GM21717 (cell line): ENCODE measurements at regions not wholly inside any gene's neighbourhood (a gene's known extent, or its start where the extent isn't known, plus 50 kb on each side); places are given as distances from the start of the nearest gene placed in this dataset.
"Not testable (repeated sequence)": the region's sequence is repeated elsewhere in the genome, so short reads cannot be mapped to it uniquely, and the experiment has no call there.

ENCODE experiments used
- ATAC-seq: cut with Tn5 transposase; IDR thresholded peaks from one replicate; pipeline ENCODE4 v1.9.1; 2021; ENCODE audit warnings: mild to moderate bottlenecking, moderate library complexity; ENCODE audit not compliant: unreplicated experiment

DNA sequence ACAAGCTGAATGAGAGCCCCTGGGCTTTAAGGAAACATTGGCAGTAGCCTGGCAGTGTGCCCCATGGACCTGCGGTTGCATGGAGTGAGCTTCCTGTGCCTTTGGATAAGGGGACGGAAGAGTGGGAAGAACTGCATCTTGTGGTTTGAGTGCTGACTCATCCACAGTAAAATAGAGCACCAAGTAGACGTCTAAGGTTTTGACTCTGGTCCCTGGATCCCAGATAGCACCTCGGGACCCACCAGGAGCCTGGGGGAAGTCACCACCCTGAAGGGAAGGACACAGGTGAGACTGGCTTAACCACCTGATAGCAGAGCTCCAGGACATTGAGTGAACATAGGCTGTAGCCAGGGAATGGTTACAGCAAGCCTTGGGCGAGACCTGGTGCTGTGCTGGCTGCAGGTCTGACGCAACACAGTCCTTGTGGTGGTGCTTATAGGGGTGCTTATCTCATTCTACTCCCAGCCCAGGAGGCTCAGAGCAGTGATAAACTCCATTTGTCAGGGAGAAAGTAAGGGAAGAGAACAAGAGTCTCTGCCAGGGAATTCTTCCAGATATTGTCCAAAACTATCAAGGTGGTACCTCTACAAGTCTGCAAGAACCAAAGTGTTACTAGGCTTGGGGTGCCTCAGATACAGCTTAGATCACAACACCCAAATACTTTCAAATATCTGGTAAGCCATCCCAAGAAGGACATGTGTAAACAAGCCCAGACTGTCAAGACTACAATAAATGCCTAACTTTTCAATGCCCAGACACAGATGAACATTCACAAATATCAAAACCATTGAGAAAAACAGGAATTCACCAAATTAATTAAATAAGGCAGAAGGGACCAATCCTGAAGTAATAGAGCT, 123.6 kb upstream of the TET2 start:
- ATAC-seq, result no peak

DNA sequence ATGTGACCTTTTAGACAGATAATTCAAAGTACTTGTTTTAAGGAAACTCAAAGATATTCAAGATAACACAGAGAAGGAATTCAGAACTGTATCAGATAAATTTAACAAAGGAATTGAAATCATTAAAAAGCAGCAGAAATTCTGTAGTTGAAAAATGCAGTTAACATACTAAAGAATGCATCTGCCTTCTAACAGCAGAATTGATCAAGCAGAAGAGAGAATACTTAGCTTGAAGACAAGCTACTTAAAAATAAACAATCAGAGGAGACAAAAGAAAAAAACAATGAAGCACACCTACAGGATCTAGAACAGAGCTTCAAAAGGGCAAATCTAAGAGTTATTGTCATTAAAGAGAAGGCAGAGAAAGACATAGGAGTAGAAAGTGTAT, 123.0 kb upstream of the TET2 start:
- ATAC-seq, result no peak

DNA sequence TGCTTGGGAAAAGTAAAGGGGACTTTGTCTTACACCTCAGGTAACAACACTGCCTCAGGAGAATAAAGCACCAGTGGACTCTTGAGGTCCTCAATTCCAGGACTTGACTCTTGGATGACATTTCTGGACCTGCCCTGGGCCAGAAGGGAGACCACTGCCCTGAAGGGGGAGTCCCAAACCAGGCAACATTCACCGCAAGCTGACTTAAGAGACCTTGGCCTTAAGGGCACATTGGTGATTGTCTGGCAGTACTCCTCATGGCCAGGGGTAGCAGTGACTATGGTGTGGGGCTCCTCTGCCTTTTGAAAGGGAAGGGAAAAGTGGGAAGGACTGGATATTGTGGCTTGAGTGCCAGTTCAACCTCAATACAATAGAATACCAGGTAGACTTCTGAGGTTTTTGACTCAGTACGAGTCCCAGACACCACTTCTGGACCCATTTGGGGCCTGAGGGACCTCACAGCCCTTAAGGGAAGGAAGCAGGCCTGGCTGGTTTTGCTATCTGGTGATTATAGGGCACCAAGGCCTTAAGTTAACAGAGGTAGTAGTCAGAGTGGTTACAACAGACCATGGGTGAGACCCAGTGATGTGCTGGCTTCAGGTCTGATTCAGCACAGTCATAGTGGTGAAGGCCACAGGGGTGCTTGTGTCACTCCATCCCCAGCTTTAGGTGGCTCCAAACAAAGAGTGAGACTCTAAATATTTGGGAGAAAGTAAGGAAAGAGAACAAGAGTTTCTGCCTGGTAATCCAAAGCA, 121.2 kb upstream of the TET2 start:
- no peak for ATAC-seq

DNA sequence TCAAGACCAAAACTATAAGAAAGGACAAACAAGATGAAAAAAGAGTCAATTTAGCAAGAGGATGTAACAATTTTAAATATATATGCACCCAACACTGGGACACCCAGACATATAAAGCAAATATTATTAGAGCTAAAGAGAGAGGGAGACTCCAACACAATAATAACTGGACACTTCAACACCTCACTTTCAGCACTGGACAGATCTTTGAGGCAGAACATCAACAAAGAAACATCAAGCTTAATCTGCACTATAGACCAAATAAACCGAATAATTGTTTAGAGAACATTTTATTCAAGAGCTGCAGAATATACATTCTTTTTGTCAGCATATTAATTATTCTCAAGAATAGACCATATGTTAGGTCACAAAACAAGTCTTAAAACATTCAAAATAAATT, 109.7 kb upstream of the TET2 start:
- no peak for ATAC-seq

DNA sequence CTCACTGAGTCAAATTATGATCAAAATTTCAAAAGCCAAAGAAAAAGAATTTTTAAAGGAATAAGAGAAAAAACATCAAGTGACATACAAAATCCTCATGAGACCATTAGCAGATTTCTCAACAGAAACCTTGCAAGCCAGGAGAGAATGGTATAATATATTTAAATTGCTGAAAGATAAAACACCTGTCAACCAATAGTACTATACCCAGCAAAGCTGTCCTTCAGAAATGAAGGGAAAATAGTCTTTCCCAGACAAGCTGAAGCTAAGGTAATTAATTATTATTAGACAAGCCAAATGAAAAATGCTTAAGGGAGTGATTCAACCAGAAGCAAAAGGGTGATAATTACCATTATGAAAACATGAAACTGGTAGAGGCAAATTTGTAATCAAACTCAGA, 104.2 kb upstream of the TET2 start:
- ATAC-seq, result no peak

DNA sequence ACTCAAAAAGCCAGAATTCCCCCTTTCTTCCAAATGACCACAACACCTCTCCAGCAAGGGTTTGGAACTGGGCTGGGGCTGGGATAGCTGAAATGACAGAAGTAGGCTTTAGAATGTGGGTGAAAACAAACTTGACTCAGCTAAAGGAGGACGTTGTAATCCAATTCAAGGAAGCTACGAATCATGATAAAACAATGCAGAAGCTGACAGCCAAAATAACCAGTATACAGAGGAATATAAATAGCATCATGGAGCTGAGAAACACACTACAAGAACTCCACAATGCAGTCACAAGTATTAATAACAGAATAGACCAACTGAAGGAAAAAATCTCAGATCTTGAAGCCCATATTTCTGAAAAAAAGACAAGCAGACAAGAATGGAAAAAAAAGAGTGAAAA, 95.8 kb upstream of the TET2 start:
- no peak for ATAC-seq

DNA sequence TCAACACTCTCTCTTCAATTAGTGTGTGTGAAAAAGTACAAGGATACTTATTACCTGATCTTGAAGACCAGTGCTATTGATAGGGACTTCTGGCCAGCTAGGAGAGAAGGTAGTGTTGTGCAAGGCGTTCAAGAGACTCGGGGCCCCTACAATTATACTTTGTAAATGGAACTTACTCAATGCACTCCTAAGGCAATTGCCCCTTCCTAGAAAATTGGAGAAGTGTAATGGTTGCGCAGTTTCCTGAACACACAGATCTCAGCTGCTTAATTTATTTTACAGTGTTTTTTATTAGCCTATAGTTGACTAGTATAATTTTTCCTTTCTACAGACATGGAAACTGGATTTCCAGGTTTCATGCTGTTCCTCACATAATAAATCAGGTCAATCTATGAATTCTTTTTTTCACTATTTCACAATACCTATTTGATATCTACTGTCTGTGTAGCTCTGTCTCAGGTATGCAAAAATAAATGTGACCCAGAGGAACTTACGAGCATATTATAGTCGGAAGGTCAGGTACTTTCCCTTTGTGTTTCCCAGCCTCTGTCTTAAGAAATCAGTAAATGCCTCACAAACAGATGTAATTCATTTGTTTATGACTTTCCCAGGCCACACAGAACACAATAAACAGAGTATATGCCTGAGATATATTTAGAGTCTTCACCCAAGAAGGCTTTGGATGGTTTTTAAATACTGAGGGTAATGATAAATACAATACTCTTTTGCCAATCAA, 89.1 kb upstream of the TET2 start:
- peak; percentile 27 for ATAC-seq

DNA sequence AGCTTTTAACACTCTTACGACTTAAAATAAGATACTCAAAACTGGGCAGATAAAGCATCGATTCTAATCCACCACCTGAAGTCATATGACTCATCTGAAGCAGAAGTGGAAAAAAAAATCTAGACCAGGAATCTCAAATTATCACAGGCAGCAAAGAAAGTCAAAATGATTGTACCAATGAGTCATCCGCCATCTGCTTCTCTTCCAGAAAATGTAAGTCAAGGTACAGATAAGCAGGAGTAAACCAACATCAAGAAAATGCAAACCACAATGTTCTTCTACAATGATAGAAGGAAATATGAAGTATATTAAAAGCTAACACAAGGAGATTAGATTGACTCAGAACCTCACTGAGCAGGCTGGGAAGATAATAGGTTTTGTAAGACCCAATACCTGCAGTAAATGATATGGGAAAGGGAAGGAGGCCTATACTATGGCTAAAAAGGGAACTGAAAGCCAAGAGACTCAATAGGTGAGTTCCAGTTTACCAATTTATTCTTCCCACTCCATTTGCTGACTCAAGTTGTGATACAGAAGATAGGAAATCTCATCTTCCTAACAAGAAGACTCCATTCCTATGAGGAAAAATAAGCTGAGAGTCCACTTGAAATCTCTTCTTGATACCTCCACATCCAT, 88.4 kb upstream of the TET2 start:
- ATAC-seq, result no peak

DNA sequence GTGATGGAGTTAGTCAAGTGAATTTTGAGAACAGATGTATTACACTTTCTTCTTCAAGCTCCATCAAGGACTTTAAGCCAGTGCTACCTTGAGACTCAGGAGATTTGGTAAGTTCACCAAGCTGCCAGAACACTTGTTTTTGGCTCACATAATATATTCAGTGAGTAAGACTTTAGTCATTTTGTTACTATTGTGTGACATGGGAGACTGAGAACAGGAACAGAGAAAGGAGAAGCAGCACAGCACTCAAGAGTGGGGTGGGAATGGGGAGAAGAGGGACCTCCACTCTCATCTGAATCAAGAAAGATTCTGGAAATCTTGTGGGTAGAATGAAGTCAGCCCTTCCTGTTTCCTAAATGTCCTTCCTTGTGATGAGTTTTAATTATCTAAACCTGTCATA, 87.3 kb upstream of the TET2 start:
- ATAC-seq, result peak; percentile 39

DNA sequence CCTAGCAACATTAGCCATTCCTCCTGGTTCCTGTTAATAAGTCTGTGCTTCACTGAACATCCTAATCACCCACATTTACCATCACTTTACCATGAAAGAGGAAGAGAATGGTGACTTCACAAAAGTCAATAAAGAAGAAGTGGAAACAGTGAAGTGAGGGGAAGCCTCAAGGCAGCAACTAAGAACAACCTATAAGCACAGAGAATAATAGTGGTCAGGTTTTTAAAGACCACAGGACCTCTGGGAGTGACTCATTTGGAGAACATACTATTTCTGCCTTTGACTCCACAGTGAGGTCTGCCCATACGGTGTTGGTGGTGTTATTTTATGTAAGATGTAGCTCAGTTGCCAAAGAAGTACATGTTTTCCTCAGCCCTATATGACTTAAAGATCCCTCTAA, 86.0 kb upstream of the TET2 start:
- ATAC-seq, result peak; percentile 89

DNA sequence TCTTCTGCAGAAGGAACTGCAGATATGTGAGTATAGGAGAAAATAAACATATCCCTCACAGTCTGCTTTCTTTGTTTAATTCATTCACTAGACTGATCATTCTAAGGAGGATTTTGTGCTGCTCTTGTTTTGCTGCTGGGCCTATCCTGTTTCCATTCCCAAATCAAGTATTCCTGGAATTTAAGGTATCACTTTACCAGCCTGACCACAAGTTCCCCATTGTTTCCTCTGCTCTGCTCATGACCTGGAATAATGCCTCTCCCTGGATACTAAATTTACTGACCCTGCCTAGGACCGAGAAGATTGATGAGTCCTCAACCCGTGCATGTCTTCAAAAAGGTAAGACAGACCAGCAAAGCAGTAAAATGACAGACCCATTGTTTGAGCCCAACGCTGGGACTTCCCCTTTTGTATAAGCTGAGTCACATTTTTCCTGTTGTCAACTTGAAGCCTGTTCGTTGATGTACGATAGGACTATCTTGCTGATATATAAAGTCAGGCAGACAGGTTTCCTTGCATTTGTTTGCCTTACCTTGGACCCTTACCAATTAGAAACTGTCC, 85.5 kb upstream of the TET2 start:
- ATAC-seq, result peak; percentile 28

DNA sequence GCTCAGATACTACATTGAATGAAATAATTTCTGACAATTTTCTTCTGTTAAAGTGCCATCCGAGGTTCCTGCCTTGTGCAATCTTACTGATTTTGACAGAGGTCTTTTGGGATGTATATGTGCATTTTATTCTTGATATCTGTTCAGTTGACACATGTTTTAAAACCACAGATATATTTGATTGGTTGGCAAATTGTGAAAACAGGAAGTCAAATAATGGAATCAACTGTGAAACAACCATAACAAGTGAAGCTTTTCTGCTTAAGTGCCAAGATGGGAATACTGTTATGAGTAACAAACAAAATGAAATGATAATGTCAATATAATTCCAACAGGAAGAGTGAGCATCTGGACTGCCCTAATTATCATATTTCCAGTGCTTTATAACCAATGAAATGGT, 84.9 kb upstream of the TET2 start:
- ATAC-seq, result no peak

DNA sequence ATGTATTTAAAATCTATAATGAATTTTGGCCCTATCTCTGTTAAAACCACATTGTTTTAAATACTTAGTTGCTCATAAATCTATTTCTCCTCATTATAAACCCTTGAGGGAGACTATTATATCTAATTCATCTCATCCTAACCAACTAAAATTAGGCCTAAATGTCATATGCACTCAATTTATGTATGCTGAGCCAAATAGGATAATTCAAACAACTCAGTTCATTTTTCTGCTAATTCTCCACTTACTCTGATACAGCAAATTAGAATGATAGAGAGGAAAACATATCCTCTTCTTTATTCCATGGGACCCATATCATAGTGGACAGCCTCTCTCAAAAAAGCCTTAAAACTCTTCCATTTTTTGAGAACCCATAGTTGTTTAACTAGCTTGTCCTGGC, 80.3 kb upstream of the TET2 start:
- no peak for ATAC-seq

DNA sequence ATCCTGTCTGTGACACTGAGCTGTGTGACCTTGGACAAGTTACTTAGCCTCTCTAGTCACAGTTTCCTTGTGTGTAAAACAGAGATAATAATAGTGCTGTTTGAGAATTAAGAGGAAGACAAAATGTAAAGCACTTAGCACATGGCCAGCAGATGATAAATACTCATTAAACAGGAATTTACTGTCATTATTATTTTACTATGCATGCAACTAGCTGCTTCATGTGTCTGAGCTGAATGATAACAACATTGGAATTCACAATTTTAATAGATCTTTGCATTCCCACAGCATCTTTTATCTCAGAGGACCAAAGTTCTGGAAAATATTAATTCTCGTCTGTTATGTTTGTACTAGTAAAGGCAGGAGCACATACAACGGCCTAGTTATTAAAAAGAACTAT, 79.2 kb upstream of the TET2 start:
- ATAC-seq, result no peak

DNA sequence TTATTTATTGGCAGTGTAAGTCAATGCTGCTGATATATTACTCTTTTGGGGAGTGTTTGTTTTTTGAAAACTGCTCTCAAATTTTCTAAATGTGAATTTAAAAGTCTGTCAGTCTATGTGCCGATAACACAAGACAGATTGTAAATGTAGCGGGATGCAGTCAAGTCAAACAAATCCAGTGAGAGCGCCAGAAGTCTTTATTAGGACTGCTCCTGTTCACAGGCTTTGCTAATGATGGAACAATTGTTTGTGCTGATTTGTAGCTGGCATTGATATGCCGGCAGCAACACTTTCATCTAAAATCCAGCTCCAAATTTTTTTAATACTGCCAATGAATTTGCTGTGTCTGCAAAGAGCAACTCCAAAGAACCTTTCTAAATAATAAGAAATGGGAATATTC, 78.7 kb upstream of the TET2 start:
- no peak for ATAC-seq

DNA sequence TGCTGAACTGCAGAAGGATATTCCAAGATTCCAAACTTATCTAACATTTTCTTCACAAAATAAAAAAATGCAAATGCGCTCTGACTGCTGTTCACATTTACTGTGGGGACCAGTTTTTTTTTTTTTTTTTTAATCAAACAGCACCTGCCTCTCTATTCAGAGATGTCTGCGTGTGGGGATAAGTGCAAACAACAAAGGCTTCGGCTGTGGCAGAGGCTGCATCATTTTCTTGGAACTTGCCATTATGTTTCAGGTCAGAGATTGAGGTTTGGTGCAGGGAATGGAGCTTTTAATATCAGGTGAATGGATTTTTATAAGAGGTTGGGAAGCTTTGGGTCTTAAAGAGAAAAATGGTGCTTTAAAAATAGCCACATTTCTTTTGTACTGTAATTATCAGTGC, 78.2 kb upstream of the TET2 start:
- no peak for ATAC-seq

DNA sequence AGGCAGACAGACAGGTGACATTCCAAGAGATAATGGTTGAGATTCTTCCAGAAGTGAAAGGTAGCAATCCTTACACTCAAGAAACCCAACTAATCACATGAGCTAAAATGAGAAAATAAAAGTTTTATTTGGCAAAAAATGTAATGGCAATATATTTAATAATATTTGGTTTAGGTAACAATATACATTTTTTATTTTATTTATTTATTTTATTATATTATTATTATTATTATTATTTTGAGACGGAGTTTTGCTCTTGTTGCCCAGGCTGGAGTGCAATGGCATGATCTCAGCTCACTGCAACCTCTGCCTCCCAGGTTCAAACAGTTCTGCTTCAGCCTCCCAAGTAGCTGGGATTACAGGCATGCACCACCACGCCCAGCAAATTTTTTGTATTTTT, 74.6 kb upstream of the TET2 start:
- ATAC-seq, result not testable (repeated sequence)

DNA sequence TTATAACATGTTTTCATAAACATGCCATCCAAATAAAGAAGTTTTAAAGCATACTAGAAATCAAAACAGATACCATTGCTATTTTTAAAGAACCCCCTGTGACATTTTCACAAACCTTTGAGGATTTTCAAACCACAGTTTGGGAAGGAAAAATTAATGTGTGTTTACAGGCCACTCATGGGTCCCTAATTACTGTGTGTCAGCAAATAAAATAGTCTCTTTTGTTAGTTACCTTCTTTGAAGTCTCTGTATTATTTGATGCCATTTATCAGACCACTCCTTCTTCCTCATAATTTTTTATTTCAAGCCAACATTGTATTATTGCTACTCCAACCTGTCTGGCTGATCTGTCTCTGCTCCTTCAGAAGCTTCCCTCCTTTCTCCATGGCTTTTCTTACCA, 72.6 kb upstream of the TET2 start:
- no peak for ATAC-seq

DNA sequence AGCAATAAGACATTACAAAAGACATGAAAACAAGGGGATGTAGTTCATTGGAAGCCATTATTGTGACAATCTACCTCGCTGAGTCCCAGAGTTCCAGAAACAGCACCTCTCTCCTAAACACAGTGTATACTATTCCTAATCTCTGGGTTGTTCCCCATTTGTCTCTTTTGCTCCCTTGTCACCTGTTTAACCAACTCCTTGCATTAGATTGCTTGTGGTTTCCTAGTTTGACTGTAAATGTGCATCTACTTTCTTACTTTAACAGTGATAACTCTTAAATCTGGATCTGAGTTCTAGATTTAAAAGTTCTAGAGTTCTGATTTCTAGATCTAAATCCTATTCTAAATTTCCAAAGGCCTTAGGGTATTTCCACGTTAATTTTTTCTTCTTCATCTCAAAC, 71.6 kb upstream of the TET2 start:
- ATAC-seq, result no peak

DNA sequence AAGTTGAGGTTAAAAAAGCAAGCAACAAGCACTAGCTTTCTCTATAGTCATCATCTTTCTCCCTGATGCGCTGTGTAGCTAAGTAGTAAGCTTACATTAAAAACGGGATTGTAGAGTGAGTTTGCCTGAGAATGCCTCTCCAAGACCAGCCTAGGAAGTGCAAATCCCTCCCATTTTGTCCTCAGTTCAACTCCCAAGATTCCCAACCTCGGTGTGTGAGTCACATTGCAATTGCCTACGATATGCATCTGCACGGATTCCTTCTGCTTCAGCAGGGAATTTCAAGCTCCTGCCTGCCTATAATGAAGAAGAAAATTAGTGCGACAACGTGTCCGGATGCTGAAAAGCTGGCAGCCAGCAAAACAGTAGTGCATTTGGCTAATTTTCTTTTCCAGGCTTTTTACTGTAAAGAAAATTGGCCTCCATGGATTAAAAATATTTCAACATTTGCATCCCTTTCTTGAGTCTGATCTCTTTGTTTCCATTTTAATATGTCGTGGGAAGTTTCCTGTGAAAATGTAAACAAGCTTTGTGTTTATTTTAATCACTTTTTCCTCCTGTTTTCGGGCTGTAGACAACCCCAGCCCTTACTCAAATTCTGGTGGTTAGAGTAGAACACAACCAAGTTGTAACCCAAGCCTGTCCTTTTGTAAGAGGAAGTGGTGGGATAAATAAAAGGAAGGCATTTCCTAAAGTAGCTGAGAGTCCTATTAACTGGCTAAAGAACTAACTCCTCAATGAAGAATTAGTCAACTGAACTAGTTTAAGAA, 58.4 kb upstream of the TET2 start:
- ATAC-seq, result no peak
